Fibroblast of skin of scalp (primary cell): ENCODE measurements at regions not wholly inside any gene's neighbourhood (a gene's known extent, or its start where the extent isn't known, plus 50 kb on each side); places are given as distances from the start of the nearest gene placed in this dataset.
"Not testable (repeated sequence)": the region's sequence is repeated elsewhere in the genome, so short reads cannot be mapped to it uniquely, and the experiment has no call there.

Experiments used
- DNase-seq: peaks from one replicate; pipeline ENCODE4 v3.0.0-alpha.2; 2013

DNA sequence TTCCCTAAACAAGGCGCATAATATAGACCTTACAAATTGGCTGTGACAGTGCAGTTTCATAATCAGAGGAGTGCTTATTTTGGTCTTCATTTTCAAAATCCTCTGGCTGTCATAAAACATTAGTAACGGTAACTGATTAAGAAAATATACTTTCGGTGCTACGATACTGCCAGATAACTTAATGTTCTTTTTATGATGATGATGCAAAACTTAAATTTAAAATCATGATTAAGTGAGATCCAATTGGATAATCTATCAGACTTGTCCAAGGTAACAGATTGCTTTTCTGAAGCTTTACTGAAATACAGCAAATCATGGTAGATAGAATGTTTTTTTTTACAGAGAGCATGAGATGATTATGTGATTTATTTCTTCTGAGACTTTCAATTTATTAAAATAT, 364.2 kb upstream of the CNTN3 start:
- DNase-seq: no peak

DNA sequence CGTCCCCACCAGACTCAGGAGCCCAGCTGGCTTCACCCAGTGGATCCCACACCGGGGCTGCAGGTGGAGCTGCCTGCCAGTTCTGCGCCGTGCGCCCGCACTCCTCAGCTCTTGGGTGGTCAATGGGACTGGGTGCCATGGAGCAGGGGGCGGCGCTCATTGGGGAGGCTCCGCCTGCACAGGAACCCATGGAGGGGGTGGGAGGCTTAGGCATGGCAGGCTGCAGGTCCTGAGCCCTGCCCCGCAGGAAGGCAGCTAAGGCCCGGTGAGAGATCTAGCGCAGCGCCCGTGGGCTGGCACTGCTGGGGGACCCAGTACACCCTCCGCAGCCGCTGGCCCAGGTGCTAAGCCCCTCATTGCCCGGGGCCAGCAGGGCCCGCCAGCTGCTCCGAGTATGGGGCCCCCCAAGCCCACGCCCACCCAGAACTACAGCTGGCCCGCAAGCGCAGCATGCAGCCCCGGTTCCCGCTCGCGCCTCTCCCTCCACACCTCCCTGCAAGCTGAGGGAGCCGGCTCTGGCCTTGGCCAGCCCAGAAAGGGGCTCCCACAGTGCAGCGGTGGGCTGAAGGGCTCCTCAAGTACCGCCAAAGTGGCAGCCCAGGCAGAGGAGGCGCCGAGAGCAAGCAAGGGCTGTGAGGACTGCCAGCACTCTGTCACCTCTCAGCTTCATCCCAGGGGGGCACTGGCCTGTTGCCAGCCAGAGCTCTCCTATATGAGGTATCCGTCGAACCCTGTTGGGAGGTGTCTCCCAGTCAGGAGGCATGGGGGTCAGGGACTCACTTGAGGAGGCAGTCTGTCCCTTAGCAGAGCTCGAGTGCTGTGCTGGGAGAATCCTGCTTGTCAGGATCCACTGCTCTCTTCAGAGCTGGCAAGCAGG, 370.8 kb upstream of the CNTN3 start:
- DNase-seq: not testable (repeated sequence)

GRCh38 chr3:74988095-74988494, 373.6 kb upstream of the CNTN3 start:
- DNase-seq: no peak

GRCh38 chr3:74992898-74993297, 378.4 kb upstream of the CNTN3 start:
- DNase-seq: no peak

GRCh38 chr3:75001330-75001729, 386.9 kb upstream of the CNTN3 start:
- DNase-seq: peak; percentile 29

- no peak for DNase-seq
Observed at GRCh38 chr3:75012791-75013331, 398.4 kb upstream of the CNTN3 start.

DNA sequence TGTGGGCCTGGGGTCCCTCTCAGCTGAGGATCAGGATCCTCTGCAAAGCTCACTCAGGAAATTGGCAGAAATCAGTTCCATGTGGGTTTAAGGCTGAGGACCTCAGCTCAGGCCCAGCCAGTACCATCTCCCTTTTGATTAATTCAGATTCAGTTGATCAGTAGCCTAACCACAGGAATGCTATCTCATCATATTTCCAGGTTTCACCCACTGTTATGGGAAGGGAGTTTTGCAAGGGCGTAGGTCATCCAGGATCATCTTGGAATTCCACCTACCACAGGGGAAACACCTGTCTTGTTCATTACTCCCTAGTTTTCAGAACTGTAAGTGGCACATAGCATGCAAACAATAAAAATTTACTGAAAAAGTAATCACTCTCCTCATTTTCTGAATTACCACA, 399.5 kb upstream of the CNTN3 start:
- no peak for DNase-seq

DNA sequence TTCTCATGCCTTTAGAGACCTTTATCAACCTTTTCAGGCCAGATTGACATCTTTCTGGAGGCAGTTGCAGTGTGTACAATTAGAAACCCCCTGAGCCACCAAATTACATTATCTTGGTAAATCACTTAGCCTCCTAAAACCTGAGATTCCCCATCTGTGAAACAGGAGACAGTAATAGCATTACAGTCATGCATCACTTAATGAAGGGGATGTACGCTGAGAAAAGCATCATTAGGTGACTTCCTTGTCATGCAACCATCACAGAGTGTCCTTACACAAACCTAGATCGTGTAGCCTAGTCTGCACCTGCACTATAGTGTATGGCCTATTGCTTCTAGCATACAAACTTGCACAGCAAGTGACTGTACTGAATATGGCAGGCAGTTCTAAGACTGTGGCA, 400.8 kb upstream of the CNTN3 start:
- DNase-seq: no peak

- no peak for DNase-seq
Observed at GRCh38 chr3:75035146-75035545, 420.7 kb upstream of the CNTN3 start.

- no peak for DNase-seq
Observed at GRCh38 chr3:75042941-75043340, 428.5 kb upstream of the CNTN3 start.

GRCh38 chr3:75048650-75049049, 434.2 kb upstream of the CNTN3 start:
- DNase-seq: peak; percentile 14

- DNase-seq: peak; percentile 6
Observed at GRCh38 chr3:75049533-75049932, 435.1 kb upstream of the CNTN3 start.

DNA sequence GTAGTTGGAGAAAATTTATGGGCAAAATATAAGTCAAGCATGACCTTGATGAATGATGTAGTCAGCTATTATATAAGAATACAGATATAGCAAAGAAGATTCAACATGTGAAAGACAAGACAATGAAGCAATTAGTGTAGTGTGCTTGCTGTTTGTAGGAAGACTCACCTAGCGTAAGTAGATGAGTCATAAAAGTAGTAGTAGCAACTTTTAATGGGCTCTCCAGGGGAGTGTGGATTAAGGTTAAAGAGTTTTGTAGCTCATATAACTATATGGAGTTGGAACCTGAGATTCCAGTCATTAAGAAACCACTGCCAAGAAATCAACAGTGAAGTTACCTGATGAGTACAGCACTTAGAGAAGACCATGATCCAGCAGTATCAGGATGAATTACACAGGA, 444.7 kb upstream of the CNTN3 start:
- DNase-seq: no peak

- no peak for DNase-seq
Observed at GRCh38 chr3:75061806-75062205, 447.3 kb upstream of the CNTN3 start.

DNA sequence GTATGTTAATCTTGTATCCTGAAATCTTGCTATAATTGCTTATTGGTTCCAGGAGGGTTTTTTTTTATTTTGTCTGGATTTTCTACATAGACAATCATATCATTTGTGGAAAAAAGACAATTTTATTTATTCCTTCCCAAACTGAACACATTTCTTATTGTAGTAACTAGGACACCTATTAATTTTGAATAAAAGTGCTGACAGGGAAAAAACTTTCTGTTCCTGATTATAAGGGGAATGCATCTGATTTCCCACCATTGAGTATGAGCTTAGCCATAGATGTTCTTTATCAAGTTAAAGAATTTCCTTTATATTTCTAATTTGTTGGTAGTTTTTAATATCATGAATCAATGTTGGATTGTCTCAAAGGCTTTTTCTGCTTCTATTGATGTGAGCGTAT, 460.7 kb upstream of the CNTN3 start:
- no peak for DNase-seq

DNA sequence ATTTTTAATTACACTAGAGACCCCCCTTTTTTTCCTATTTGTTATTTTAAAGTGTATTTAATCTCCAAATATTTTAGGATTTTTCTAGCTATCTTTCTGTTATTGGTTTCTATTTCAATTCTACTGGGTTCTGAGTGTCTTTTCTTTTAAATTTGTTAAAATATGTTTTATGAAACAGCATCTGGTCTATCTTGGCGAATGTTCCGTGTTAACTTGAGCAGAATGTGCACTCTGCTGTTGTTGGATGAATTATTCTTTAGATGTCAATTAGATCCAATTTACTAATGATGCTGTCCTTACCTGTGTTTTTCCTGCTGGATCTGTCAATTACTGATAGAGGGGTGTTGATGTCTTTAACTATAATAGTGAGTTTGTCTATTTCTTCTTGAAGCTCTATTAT, 462.0 kb upstream of the CNTN3 start:
- DNase-seq: no peak

DNA sequence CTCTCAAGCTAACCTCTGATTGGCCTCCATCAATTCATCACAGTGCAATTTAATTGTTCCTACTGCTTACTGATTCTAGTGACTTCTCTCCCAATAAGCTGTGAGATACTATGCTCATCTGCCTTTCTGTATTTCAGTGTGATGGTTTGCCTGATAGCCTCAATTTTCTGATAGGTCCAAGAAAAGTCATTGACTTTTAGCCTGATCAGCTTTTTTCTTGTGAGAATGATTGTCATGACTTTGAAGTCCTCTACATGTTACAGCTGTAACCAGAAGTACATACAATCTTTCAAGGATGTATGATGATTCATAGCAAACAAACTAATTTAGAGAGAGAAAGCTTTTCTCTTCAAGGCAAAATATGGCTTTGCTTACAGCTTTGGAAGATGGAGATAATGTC, 463.8 kb upstream of the CNTN3 start:
- no peak for DNase-seq

GRCh38 chr3:75082845-75083244, 468.4 kb upstream of the CNTN3 start:
- DNase-seq: no peak

DNA sequence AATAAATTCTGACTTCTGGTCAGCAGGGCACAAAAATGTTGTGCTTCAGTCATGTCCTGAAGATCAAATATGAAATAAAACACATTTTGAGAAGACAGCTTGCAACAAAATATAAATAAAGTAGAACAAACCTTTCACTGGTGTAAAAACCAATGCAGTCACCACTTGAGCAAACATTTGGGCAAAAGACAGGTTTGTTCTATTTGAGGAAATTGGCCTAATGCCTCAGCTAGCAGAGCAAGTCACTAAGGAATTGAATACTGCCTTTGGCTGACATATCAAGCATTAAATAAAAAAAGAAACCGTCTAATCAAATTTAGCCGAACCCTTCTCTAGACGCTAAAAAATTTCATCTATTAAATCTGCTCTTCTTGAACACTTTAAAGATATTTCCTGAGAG, 475.4 kb upstream of the CNTN3 start:
- no peak for DNase-seq

- no peak for DNase-seq
Observed at GRCh38 chr3:75101329-75102147, 487.1 kb upstream of the CNTN3 start.

- DNase-seq: no peak
Observed at GRCh38 chr3:75110741-75111140, 496.3 kb upstream of the CNTN3 start.

DNA sequence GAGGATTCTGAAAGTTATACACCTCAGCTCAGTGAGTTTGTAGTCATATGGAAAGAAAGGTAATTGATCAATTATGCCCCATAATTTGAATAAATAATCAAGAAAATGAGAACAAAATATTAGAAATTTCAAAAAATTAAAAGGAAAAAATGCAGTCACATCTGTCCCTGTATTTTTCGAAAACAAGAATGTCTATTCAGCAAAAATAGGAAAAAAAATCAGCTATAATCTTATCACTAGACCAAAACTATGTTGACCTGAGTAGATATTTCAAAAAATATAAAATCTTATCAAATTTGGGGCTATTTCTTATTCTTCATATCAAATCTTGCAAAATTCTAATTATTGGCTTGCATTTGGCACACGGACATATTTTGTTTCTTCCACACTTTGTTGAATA, 501.2 kb upstream of the CNTN3 start:
- no peak for DNase-seq

- no peak for DNase-seq
Observed at GRCh38 chr3:75118779-75119178, 504.3 kb upstream of the CNTN3 start.

GRCh38 chr3:75126556-75126955, 512.1 kb upstream of the CNTN3 start:
- DNase-seq: no peak
